Fibroblast of villous mesenchyme (primary cell): ENCODE measurements at regions not wholly inside any gene's neighbourhood (a gene's known extent, or its start where the extent isn't known, plus 50 kb on each side); places are given as distances from the start of the nearest gene placed in this dataset.

ENCODE experiments used
- DNase-seq: peaks from one replicate; pipeline ENCODE4 v3.0.0-alpha.2; 2010; ENCODE audit warnings: low read depth
- H3K4me3 ChIP-seq: 2 replicates; pipeline ENCODE4 v1.5.1; 2011; ENCODE audit warnings: low read depth, mild to moderate bottlenecking, low read length
- CTCF ChIP-seq: IDR thresholded peaks from 2 replicates; pipeline ENCODE4 v1.5.1; 2012; ENCODE audit warnings: low read depth, mild to moderate bottlenecking, low read length; ENCODE audit not compliant: insufficient read depth

GRCh38 chr18:48475635-48476549 lies 62.9 kb upstream of the CTIF start:
- TF ChIP-seq CTCF = peak; percentile 93
- H3K4me3 ChIP-seq = no peak overlapping the region
- peak; percentile 86 for DNase-seq

GRCh38 chr18:48473816-48474215 lies 64.6 kb upstream of the ZBTB7C start:
- no peak for DNase-seq
- no peak for TF ChIP-seq CTCF
- no peak overlapping the region for H3K4me3 ChIP-seq

- DNase-seq = peak; percentile 27
- TF ChIP-seq CTCF = no peak
- H3K4me3 ChIP-seq = no peak overlapping the region
These were observed 63.4 kb upstream of the ZBTB7C start for GRCh38 chr18:48472610-48473009.

GRCh38 chr18:48470484-48471180 lies 61.4 kb upstream of the ZBTB7C start:
- H3K4me3 ChIP-seq = no peak overlapping the region
- TF ChIP-seq CTCF = no peak
- DNase-seq = peak; percentile 74

- no peak for DNase-seq
- TF ChIP-seq CTCF = no peak
These were observed 59.0 kb upstream of the ZBTB7C start for GRCh38 chr18:48468151-48468550.

GRCh38 chr18:48467231-48467630 lies 58.0 kb upstream of the ZBTB7C start:
- no peak for DNase-seq
- TF ChIP-seq CTCF = no peak
- H3K4me3 ChIP-seq = no peak overlapping the region

More at GRCh38 chr18:48468151-48468550, 59.0 kb upstream of the ZBTB7C start:
- no peak overlapping the region for H3K4me3 ChIP-seq
